HEK293 (cell line): ENCODE measurements at regions not wholly inside any gene's neighbourhood (a gene's known extent, or its start where the extent isn't known, plus 50 kb on each side); places are given as distances from the start of the nearest gene placed in this dataset.

Experiments used
- CTCF ChIP-seq: fragments of 450-650 bp; formaldehyde crosslinking; IDR thresholded peaks from 2 replicates; pipeline ENCODE4 v1.5.1; 2016; ENCODE audit warnings: missing biosample characterization, missing genetic modification characterization
- GLI4 ChIP-seq: fragments of 450-650 bp; formaldehyde crosslinking; IDR thresholded peaks from 2 replicates; pipeline ENCODE4 v1.5.1; 2016; ENCODE audit warnings: missing biosample characterization, missing genetic modification characterization
- PRDM10 ChIP-seq: fragments of 450-650 bp; formaldehyde crosslinking; IDR thresholded peaks from 2 replicates; pipeline ENCODE4 v1.5.1; 2016; ENCODE audit warnings: missing biosample characterization, missing genetic modification characterization
- SALL2 ChIP-seq: fragments of 450-650 bp; formaldehyde crosslinking; IDR thresholded peaks from 2 replicates; pipeline ENCODE4 v1.5.0; 2017; ENCODE audit warnings: missing biosample characterization, mild to moderate bottlenecking, missing genetic modification characterization, borderline replicate concordance
- YY1 ChIP-seq: fragments of 450-650 bp; formaldehyde crosslinking; IDR thresholded peaks from 2 replicates; pipeline ENCODE4 v1.5.1; 2018; ENCODE audit warnings: missing biosample characterization, missing genetic modification characterization
- ZBTB8A ChIP-seq: fragments of 450-650 bp; formaldehyde crosslinking; IDR thresholded peaks from 2 replicates; pipeline ENCODE4 v1.5.1; 2016; ENCODE audit warnings: missing biosample characterization, missing genetic modification characterization
- ZNF184 ChIP-seq: fragments of 450-650 bp; IDR thresholded peaks from 2 replicates; pipeline ENCODE4 v1.5.1; 2018; ENCODE audit warnings: missing biosample characterization, mild to moderate bottlenecking, missing genetic modification characterization
- ZNF214 ChIP-seq: fragments of 450-650 bp; formaldehyde crosslinking; IDR thresholded peaks from 2 replicates; pipeline ENCODE4 v1.5.1; 2017; ENCODE audit warnings: missing biosample characterization, mild to moderate bottlenecking, missing genetic modification characterization, borderline replicate concordance
- ZNF24 ChIP-seq: fragments of 450-650 bp; formaldehyde crosslinking; IDR thresholded peaks from 2 replicates; pipeline ENCODE4 v1.5.1; 2016; ENCODE audit warnings: missing biosample characterization, missing genetic modification characterization
- ZNF274 ChIP-seq, 2 experiments: fragments of 200-500 bp in 1 of 2; fragments of 450-650 bp in 1 of 2; sonication (Bioruptor generic) in 1 of 2; formaldehyde crosslinking in 1 of 2; IDR thresholded peaks; 2 replicates each; pipeline versions ENCODE4 v1.5.1 to v1.6.1; 2014 to 2016; ENCODE audit warnings: borderline replicate concordance in 1 of 2, inconsistent platforms in 1 of 2, low read length in 1 of 2, missing biosample characterization in 1 of 2, missing genetic modification characterization in 1 of 2
- ZNF473 ChIP-seq: fragments of 450-650 bp; formaldehyde crosslinking; IDR thresholded peaks from 2 replicates; pipeline ENCODE4 v1.5.1; 2017; ENCODE audit warnings: missing biosample characterization, missing genetic modification characterization
- ZNF501 ChIP-seq: fragments of 450-650 bp; formaldehyde crosslinking; IDR thresholded peaks from 2 replicates; pipeline ENCODE4 v1.5.1; 2016; ENCODE audit warnings: missing biosample characterization, missing genetic modification characterization
- ZNF704 ChIP-seq: fragments of 450-650 bp; formaldehyde crosslinking; IDR thresholded peaks from 2 replicates; pipeline ENCODE4 v1.5.1; 2016; ENCODE audit warnings: missing biosample characterization, missing genetic modification characterization

GRCh38 chr17:68662037-68662432 is 60.9 kb upstream of the FAM20A start:
- TF ChIP-seq ZNF704, result no peak
- TF ChIP-seq ZNF24 (tag by site-specific recombination), result no peak
- no peak for TF ChIP-seq CTCF (tag by site-specific recombination)
- no peak for TF ChIP-seq ZNF184 (tag by site-specific recombination)
- TF ChIP-seq ZNF274 (IDR thresholded peaks at IDR 0.05; ENCODE audit: low read length), result no peak
- TF ChIP-seq ZNF274 (tag by site-specific recombination; IDR thresholded peaks at IDR 0.05; ENCODE audit: borderline replicate concordance), result no peak
- TF ChIP-seq ZBTB8A, result no peak
- TF ChIP-seq GLI4, result no peak
- TF ChIP-seq ZNF214, result no peak
- TF ChIP-seq YY1 (tag by site-specific recombination), result no peak
- no peak for TF ChIP-seq ZNF501 (tag by site-specific recombination)
- TF ChIP-seq ZNF473, result no peak
- TF ChIP-seq SALL2 (tag by site-specific recombination), result no peak
- TF ChIP-seq PRDM10 (tag by site-specific recombination), result no peak
